IPS-18a (cell line): ENCODE measurements at regions not wholly inside any gene's neighbourhood (a gene's known extent, or its start where the extent isn't known, plus 50 kb on each side); places are given as distances from the start of the nearest gene placed in this dataset.
"Not testable (repeated sequence)": the region's sequence is repeated elsewhere in the genome, so short reads cannot be mapped to it uniquely, and the experiment has no call there.

Experiments
- H3K27ac ChIP-seq: one replicate; pipeline ENCODE4 v1.5.1; 2013; ENCODE audit warnings: low read length
- H3K27me3 ChIP-seq: one replicate; pipeline ENCODE4 v1.6.1; 2013; ENCODE audit warnings: mild to moderate bottlenecking, low read length; ENCODE audit not compliant: control insufficient read depth, insufficient read depth
- H3K36me3 ChIP-seq: one replicate; pipeline ENCODE4 v1.6.1; 2013; ENCODE audit warnings: low read depth, low read length; ENCODE audit not compliant: control insufficient read depth
- H3K4me1 ChIP-seq: one replicate; pipeline ENCODE4 v1.6.1; 2013; ENCODE audit warnings: low read depth, low read length; ENCODE audit not compliant: control insufficient read depth
- H3K4me3 ChIP-seq: one replicate; pipeline ENCODE4 v1.5.1; 2013; ENCODE audit warnings: low read length
- H3K9ac ChIP-seq: one replicate; pipeline ENCODE4 v1.6.1; 2013; ENCODE audit warnings: mild to moderate bottlenecking, low read length, moderate library complexity
- H3K9me3 ChIP-seq: one replicate; pipeline ENCODE4 v1.6.1; 2013; ENCODE audit warnings: low read depth, low read length; ENCODE audit not compliant: control insufficient read depth

GRCh38 chr5:9781890-9782289 is 151.7 kb upstream of the TAS2R1 start:
- no peaks in the 10 kb centered on the region for H3K27me3 ChIP-seq
- H3K4me3 ChIP-seq, result no peak overlapping the region
- H3K27ac ChIP-seq, result no peak overlapping the region
- H3K9me3 ChIP-seq, result no peaks in the 10 kb centered on the region
- no peaks in the 10 kb centered on the region for H3K36me3 ChIP-seq
- H3K9ac ChIP-seq, result no peak overlapping the region
- H3K4me1 ChIP-seq, result no peaks in the 10 kb centered on the region

DNA sequence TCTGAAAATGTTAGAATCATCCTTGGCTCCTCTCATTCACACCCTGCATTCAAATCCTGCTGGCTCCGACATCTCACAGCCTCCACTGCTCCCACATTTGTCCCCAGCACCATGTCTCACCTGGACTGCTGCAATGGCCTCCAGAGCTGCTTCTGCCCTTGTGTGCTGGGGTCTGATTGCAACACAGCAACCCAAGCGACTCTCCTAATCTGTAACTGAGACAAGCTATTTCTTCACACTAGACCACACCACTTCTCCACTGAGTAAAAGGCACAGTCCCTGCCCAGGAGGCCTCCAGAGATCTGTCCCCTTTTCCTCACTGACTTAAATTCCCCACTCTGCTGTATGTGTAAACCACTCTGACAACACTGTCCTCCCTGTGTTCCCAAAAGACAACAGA is 151.1 kb upstream of the TAS2R1 start:
- Histone ChIP-seq H3K9me3 (no peaks in the 10 kb centered on the region), H3K27ac (no peak overlapping the region), H3K27me3 (no peaks in the 10 kb centered on the region), H3K4me1 (no peaks in the 10 kb centered on the region), H3K36me3 (no peaks in the 10 kb centered on the region), H3K4me3 (no peak overlapping the region), H3K9ac (no peak overlapping the region)

DNA sequence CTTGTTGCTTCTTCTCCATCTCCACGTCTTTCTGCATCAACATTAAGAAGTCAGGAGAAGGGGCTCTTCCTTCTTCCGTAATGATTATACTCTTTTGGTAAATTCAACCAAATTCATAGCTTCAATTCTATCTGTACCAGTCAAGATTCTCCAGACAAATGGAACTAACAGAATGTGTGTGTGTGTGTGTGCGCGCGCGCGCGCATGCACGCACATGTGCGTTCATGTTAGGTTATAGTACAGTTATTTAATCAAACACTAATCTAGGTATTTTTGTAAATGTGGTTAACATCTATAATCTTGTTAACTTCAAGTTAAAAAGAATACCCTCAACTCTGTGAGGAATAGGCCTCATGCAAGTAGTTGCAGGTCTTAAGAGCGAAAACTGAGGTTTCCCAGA is 150.3 kb upstream of the TAS2R1 start:
- Histone ChIP-seq H3K4me1 (no peaks in the 10 kb centered on the region), H3K27ac (no peak overlapping the region), H3K36me3 (no peaks in the 10 kb centered on the region), H3K9ac (no peak overlapping the region), H3K27me3 (no peaks in the 10 kb centered on the region), H3K4me3 (no peak overlapping the region), H3K9me3 (no peaks in the 10 kb centered on the region)

DNA sequence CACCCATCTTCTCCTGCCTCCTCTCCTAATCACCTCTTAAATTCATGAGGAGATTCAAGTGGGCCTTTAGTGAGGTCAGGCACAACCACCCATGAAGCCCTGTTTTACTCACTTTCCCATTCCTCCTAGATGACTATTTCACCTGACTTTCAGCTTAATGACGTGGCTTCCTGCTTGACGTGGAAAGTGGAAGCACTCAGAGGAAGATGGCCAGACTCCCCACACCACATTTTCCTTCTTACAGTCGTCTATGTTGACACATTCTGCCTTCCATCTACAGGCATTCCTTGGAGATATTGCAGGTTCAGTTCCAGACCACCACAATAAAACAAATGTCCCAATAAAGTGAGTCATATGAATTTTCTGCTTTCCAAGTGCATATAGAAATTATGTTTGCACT is 146.4 kb upstream of the TAS2R1 start:
- Histone ChIP-seq H3K27me3 (no peaks in the 10 kb centered on the region), H3K4me1 (no peaks in the 10 kb centered on the region), H3K9me3 (no peaks in the 10 kb centered on the region), H3K27ac (no peak overlapping the region), H3K36me3 (no peaks in the 10 kb centered on the region), H3K9ac (no peak overlapping the region), H3K4me3 (no peak overlapping the region)

GRCh38 chr5:9775339-9775738 is 145.2 kb upstream of the TAS2R1 start:
- Histone ChIP-seq H3K27ac (no peak overlapping the region), H3K27me3 (no peaks in the 10 kb centered on the region), H3K36me3 (no peaks in the 10 kb centered on the region), H3K4me3 (no peak overlapping the region), H3K9ac (no peak overlapping the region), H3K4me1 (no peaks in the 10 kb centered on the region), H3K9me3 (no peaks in the 10 kb centered on the region)

DNA sequence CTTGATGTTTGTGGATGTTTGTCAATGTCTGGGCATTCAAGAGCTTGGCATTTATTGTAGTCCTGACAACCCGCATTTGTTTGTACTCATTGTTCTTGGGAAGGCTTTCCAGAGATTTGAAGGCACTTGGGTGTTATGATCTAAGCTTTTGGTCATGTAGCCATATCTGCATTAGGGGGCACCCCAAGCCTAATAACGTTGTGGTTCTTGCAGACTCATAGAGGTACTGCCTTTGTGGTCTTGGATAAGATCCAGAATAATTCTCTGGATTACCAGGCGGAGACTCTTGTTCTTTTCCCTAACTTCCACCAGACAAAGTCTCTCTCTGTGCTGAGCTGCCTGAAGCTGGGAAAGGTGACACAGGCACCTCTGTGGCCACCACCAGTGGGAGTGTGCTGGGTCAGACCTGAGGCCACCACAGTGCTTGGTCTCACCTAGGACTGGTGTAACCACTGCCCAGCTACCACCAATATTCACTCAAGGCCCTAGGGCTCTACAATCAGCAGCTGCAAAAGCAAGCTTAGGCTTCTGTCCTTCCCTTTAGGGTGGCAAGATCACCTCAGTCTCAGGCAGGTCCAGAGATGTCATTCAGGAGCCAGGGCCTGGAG is 144.4 kb upstream of the TAS2R1 start:
- H3K36me3 ChIP-seq, result no peaks in the 10 kb centered on the region
- H3K4me3 ChIP-seq, result no peak overlapping the region
- no peaks in the 10 kb centered on the region for H3K27me3 ChIP-seq
- no peaks in the 10 kb centered on the region for H3K9me3 ChIP-seq
- no peaks in the 10 kb centered on the region for H3K4me1 ChIP-seq
- no peak overlapping the region for H3K9ac ChIP-seq
- no peak overlapping the region for H3K27ac ChIP-seq

- Histone ChIP-seq H3K9me3 (no peaks in the 10 kb centered on the region), H3K4me3 (no peak overlapping the region), H3K27ac (no peak overlapping the region), H3K4me1 (no peaks in the 10 kb centered on the region), H3K9ac (no peak overlapping the region), H3K36me3 (no peaks in the 10 kb centered on the region), H3K27me3 (no peaks in the 10 kb centered on the region)
Observed at GRCh38 chr5:9771079-9771478, 140.9 kb upstream of the TAS2R1 start.

- Histone ChIP-seq H3K4me3 (no peak overlapping the region), H3K36me3 (no peaks in the 10 kb centered on the region), H3K27ac (no peak overlapping the region)
Observed at GRCh38 chr5:9766581-9766980, 136.4 kb upstream of the TAS2R1 start.

DNA sequence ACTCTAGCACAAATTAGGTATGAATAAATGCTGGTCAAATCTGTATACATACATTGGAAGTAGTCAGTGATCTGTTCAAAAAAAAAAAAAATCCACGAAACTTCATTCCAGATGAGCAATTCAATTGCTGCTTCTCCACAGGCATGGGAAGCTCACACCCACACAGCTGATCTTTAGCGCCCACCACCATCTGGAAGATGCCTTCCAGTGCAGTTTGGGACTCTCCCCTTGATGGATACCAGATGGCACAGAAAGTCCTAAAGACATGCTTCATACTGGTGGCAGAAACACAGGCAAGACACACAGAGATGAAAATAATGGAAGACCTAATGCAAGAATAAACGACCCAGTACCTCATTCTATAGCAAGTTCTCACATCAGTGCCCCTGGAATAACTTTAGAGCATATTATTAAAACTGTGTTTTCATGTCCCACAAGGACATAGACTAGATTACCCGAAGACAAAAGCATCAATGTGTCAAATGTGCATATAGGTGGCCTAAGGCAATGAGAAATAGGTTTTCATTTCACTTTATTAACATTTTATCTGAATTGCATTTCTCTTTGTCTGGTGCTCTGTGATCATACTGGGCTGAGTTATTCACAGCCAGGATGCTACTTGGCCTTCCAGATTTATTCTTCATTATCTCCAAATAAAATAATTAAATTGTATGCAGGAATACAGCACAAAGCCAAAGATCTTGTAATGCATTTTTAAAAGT is 135.4 kb upstream of the TAS2R1 start:
- Histone ChIP-seq H3K9ac (no peak overlapping the region), H3K4me3 (no peak overlapping the region), H3K9me3 (no peaks in the 10 kb centered on the region), H3K4me1 (peaks cover 6% of the 10 kb centered on the region), H3K27me3 (no peaks in the 10 kb centered on the region), H3K27ac (no peak overlapping the region), H3K36me3 (no peaks in the 10 kb centered on the region)

More at GRCh38 chr5:9766581-9766980, 136.4 kb upstream of the TAS2R1 start:
- Histone ChIP-seq H3K4me1 (peaks cover 6% of the 10 kb centered on the region), H3K9me3 (no peaks in the 10 kb centered on the region), H3K9ac (no peak overlapping the region), H3K27me3 (no peaks in the 10 kb centered on the region)

DNA sequence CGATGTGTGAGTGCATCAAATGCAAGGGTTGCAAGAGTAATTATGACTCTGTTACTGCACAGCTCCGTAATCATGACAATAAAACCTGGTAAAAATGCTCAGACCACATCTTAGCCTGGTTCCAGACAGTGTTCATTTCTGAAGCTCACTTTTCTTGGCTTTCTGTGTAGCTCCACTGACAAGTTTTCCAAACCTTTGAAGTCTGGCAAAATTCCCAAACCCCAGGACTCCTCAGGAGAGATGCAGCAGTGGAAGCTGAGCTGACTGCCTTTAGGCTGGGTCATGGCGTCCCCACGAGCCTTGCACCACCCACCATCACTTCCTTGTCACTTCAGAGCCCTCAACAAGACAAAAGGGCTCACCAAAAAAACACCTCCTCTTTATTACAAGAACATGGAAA is 131.6 kb upstream of the TAS2R1 start:
- Histone ChIP-seq H3K9me3 (no peaks in the 10 kb centered on the region), H3K4me1 (peaks cover 6% of the 10 kb centered on the region), H3K36me3 (no peaks in the 10 kb centered on the region), H3K9ac (no peak overlapping the region), H3K27me3 (no peaks in the 10 kb centered on the region), H3K4me3 (no peak overlapping the region), H3K27ac (no peak overlapping the region)

GRCh38 chr5:9752670-9753069 is 122.5 kb upstream of the TAS2R1 start:
- not testable (repeated sequence) for H3K36me3 ChIP-seq, H3K9me3 ChIP-seq, H3K27me3 ChIP-seq, H3K4me1 ChIP-seq, H3K4me3 ChIP-seq, H3K9ac ChIP-seq, H3K27ac ChIP-seq

- Histone ChIP-seq H3K9me3 (no peaks in the 10 kb centered on the region), H3K36me3 (no peaks in the 10 kb centered on the region), H3K4me1 (no peaks in the 10 kb centered on the region), H3K9ac (no peak overlapping the region), H3K27ac (no peak overlapping the region), H3K4me3 (no peak overlapping the region), H3K27me3 (no peaks in the 10 kb centered on the region)
Observed at GRCh38 chr5:9743507-9743906, 113.4 kb upstream of the TAS2R1 start.
